AG04449 (cell line): ENCODE measurements at regions not wholly inside any gene's neighbourhood (a gene's known extent, or its start where the extent isn't known, plus 50 kb on each side); places are given as distances from the start of the nearest gene placed in this dataset.
"Not testable (repeated sequence)": the region's sequence is repeated elsewhere in the genome, so short reads cannot be mapped to it uniquely, and the experiment has no call there.

Source experiments
- CTCF ChIA-PET: fragments of 350-600 bp; formaldehyde crosslinking; extraction: SDS; loops from one replicate; lab custom pipeline; 2021; ENCODE audit warnings: antibody characterized with exemption; lab: Yijun Ruan, JAX
- POLR2A ChIA-PET: fragments of 400-600, 350-600 bp; formaldehyde crosslinking; extraction: SDS; loops from one replicate; lab custom pipeline; 2020; ENCODE audit warnings: antibody characterized with exemption, inconsistent platforms; lab: Yijun Ruan, JAX
- DNase-seq: peaks from one replicate; pipeline ENCODE4 v3.0.0-alpha.2; 2010; ENCODE audit warnings: low read depth, low spot score
- H3K4me3 ChIP-seq: 2 replicates; pipeline ENCODE4 v1.5.1; 2011; ENCODE audit warnings: low read depth, mild to moderate bottlenecking, control low read depth, low read length
- TF ChIP-seq, protein P1 (sequence below): IDR thresholded peaks from one replicate; pipeline ENCODE4 v1.5.1; 2011; ENCODE audit warnings: mild to moderate bottlenecking, moderate library complexity, low read length, control low read depth, inconsistent platforms; ENCODE audit not compliant: insufficient read depth; ENCODE audit errors: missing control alignments

DNA sequence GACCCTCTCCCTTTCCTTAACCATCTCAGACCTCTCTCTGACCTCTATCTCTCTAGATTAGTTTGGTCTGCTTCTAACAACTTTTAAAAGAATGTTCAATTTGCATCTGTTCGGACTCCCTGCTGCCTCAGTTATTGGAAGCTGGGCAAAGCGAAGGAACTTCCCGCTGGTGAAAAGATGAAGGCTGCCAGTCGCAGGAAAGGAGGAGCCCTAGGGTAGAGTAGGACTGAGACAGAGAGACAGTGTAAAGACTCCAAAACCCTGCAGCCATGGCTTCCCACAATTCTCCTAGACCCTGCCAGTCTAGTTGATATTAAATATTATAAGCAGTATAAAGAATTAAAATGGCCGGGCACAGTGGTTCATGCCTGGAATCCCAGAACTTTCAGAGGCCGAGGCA, 581.8 kb downstream of the EPM2A start:
- TF ChIP-seq, protein P1, sequence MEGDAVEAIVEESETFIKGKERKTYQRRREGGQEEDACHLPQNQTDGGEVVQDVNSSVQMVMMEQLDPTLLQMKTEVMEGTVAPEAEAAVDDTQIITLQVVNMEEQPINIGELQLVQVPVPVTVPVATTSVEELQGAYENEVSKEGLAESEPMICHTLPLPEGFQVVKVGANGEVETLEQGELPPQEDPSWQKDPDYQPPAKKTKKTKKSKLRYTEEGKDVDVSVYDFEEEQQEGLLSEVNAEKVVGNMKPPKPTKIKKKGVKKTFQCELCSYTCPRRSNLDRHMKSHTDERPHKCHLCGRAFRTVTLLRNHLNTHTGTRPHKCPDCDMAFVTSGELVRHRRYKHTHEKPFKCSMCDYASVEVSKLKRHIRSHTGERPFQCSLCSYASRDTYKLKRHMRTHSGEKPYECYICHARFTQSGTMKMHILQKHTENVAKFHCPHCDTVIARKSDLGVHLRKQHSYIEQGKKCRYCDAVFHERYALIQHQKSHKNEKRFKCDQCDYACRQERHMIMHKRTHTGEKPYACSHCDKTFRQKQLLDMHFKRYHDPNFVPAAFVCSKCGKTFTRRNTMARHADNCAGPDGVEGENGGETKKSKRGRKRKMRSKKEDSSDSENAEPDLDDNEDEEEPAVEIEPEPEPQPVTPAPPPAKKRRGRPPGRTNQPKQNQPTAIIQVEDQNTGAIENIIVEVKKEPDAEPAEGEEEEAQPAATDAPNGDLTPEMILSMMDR, result no peak
- ChIA-PET POLR2A (no interaction called here), CTCF (no interaction called here)
- H3K4me3 ChIP-seq, result no peak overlapping the region
- no peak for DNase-seq

GRCh38 chr6:145155411-145155810, 579.9 kb downstream of the EPM2A start:
- no peak overlapping the region for H3K4me3 ChIP-seq
- TF ChIP-seq, protein P1, result no peak
- POLR2A ChIA-PET, result no interaction called here
- DNase-seq, result no peak
- CTCF ChIA-PET, result interaction anchor here (0.6 to 1.2 kb wide), 2 partner anchors 84 to 478 kb away, joined by 3 read pairs; no protein-coding TSS in a partner anchor

- POLR2A ChIA-PET, result no interaction called here
- DNase-seq, result no peak
- CTCF ChIA-PET, result interaction anchor here (0.6 kb wide), 1 partner anchor 84 kb away, joined by 3 read pairs; no protein-coding TSS in a partner anchor
- TF ChIP-seq, protein P1, result no peak
- H3K4me3 ChIP-seq, result no peak overlapping the region
Observed at GRCh38 chr6:145155873-145156782, 579.2 kb downstream of the EPM2A start.

DNA sequence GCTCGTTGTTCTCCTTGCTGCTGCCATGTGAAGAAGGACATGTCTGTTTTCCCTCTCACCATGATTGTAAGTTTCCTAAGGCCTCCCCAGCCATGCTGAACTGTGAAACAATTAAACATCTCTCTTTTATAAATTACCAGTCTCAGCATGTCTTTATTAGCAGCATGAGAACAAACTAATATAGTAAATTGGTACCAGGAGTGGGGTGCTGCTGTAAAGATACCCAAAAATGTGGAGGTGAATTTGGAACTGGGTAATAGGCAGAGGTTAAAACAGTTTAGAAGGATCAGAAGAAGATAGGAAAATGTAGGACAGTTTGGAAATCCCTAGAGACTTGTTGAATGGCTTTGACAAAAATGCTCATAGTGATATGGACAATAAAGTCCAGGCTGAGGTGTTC, 576.7 kb downstream of the EPM2A start:
- CTCF ChIA-PET, POLR2A ChIA-PET, DNase-seq, H3K4me3 ChIP-seq: not testable (repeated sequence)

DNA sequence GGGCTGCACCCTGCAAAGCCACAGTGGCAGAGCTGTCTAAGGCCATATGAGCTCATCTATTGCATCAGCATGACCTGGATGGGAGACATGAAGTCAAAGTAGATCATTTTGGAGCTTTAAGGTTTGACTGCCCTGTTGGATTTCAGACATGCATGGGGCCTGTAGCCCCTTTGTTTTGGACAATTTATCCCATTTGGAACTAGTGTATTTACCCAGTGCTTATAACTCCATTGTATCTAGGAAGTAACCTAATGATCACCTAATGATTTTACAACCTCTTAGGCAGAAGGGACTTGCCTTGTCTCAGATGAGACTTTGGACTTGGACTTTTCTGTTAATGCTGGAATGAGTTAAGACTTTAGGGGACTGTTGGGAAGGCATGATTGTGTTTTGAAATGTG, 575.4 kb downstream of the EPM2A start:
- DNase-seq, result no peak
- ChIA-PET POLR2A (no interaction called here), CTCF (no interaction called here)
- H3K4me3 ChIP-seq, result no peak overlapping the region
- TF ChIP-seq, protein P1, result no peak

DNA sequence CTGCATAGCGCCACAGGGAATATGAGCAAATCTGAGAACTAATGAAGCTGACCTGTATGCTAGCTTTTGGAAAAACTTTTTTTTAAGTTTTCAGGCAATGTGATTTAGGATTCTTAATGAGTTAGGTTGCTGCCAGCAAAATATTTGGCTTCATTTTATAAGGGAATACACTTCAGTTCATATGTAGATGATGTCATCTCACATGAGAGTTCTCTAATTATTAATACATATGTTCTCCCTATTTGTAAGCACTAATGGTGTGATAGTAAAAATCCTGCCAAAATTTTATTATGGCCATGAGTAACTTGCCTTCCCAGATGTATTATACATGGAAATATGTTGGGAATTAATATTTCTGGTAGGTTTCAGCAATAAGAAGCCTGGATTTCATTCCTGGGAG, 573.8 kb downstream of the EPM2A start:
- POLR2A ChIA-PET, result no interaction called here
- no peak for DNase-seq
- CTCF ChIA-PET, result no interaction called here
- TF ChIP-seq, protein P1, result no peak
- H3K4me3 ChIP-seq, result no peak overlapping the region
